Ovary (tissue), 3 donors: ENCODE measurements at regions not wholly inside any gene's neighbourhood (a gene's known extent, or its start where the extent isn't known, plus 50 kb on each side); places are given as distances from the start of the nearest gene placed in this dataset.

ENCODE experiments used
- POLR2A ChIP-seq: fragments of 450-650 bp; IDR thresholded peaks from one replicate; pipeline ENCODE4 v1.6.1; 2017; ENCODE audit warnings: antibody characterized with exemption, mild to moderate bottlenecking, moderate library complexity
- TF ChIP-seq, protein P1 (sequence below), 3 donors: fragments of 450-650 bp in 2 of 3; fragments of 200-600 bp in 1 of 3; IDR thresholded peaks; one replicate each; pipeline versions ENCODE4 v1.5.1 to v1.8.0; 2016 to 2022; ENCODE audit warnings: antibody characterized with exemption in 3 of 3, mild to moderate bottlenecking in 1 of 3
- donor health status: DM: no; HTN: no; CAD: no.

DNA sequence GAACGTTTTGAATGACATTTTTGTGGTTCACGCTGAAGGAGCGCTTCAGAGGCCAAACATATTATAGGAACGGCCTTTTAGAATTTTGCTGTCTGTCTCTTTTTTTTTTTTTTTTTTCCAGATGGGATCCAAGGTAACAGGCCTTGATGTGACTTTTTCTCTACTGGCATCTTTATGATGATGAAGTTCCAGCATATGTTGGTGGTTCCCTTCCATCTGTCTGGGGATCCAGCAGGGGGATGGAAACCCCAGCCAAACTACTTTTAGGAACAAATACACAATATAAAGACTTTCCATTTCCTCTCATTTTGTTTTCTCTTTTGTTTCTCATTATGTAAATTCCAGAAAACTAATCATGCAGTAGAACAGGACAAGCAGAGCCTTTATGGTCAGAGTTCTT lies 239.3 kb upstream of the PRICKLE1 start:
- no peak for TF ChIP-seq POLR2A
- TF ChIP-seq, protein P1, sequence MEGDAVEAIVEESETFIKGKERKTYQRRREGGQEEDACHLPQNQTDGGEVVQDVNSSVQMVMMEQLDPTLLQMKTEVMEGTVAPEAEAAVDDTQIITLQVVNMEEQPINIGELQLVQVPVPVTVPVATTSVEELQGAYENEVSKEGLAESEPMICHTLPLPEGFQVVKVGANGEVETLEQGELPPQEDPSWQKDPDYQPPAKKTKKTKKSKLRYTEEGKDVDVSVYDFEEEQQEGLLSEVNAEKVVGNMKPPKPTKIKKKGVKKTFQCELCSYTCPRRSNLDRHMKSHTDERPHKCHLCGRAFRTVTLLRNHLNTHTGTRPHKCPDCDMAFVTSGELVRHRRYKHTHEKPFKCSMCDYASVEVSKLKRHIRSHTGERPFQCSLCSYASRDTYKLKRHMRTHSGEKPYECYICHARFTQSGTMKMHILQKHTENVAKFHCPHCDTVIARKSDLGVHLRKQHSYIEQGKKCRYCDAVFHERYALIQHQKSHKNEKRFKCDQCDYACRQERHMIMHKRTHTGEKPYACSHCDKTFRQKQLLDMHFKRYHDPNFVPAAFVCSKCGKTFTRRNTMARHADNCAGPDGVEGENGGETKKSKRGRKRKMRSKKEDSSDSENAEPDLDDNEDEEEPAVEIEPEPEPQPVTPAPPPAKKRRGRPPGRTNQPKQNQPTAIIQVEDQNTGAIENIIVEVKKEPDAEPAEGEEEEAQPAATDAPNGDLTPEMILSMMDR (IDR thresholded peaks at IDR 0.05), result no peak
